A673 (cell line): ENCODE measurements at regions not wholly inside any gene's neighbourhood (a gene's known extent, or its start where the extent isn't known, plus 50 kb on each side); places are given as distances from the start of the nearest gene placed in this dataset.

Experiments used
- BruUV-seq: library from RNA; stranded (reverse); fragments of 400-500 nt; replicated peaks from 2 replicates; lab custom pipeline; 2021; lab: Mats Ljungman, UMichigan
- CTCF ChIA-PET: fragments of 300-600 bp; sonication (Branson Sonifier 250); formaldehyde crosslinking; loops from one replicate; lab custom pipeline; 2022; ENCODE audit warnings: antibody characterized with exemption; lab: Charles Lee
- POLR2A ChIA-PET: fragments of 300-600 bp; sonication (Branson Sonifier 250); formaldehyde crosslinking; loops from one replicate; lab custom pipeline; 2022; ENCODE audit warnings: antibody characterized with exemption; ENCODE audit not compliant: low non-redundant PET; lab: Charles Lee
- DNase-seq: peaks from one replicate; pipeline ENCODE4 v3.0.0-alpha.2; 2015; ENCODE audit warnings: low spot score
- H3K27ac ChIP-seq: fragments of 200-600 bp; sonication (generic); 2 replicates; pipeline ENCODE4 v1.5.1; 2016; ENCODE audit warnings: mixed run types, low read depth, mild to moderate bottlenecking, mixed read lengths, antibody characterized with exemption, low read length; ENCODE audit not compliant: poor library complexity, severe bottlenecking
- H3K27me3 ChIP-seq: fragments of 200-600 bp; sonication (generic); replicated peaks from 2 replicates; pipeline ENCODE4 v1.6.1; 2017; ENCODE audit warnings: mixed run types, low read depth, mild to moderate bottlenecking, mixed read lengths, antibody characterized with exemption, low read length; ENCODE audit not compliant: insufficient read depth, poor library complexity
- H3K36me3 ChIP-seq: fragments of 200-600 bp; sonication (generic); 2 replicates; pipeline ENCODE4 v1.6.1; 2016; ENCODE audit warnings: mixed run types, mild to moderate bottlenecking, mixed read lengths, antibody characterized with exemption, low read length; ENCODE audit not compliant: insufficient read depth, poor library complexity, severe bottlenecking
- H3K4me1 ChIP-seq: fragments of 200-600 bp; sonication (generic); 2 replicates; pipeline ENCODE4 v1.6.1; 2017; ENCODE audit warnings: mixed run types, mild to moderate bottlenecking, mixed read lengths, antibody characterized with exemption, low read length; ENCODE audit not compliant: insufficient read depth, poor library complexity, severe bottlenecking
- H3K4me3 ChIP-seq: fragments of 200-600 bp; sonication (generic); 2 replicates; pipeline ENCODE4 v1.5.1; 2016; ENCODE audit warnings: low read depth, mixed run types, mild to moderate bottlenecking, mixed read lengths, low read length; ENCODE audit not compliant: poor library complexity, severe bottlenecking
- H3K9me3 ChIP-seq: fragments of 200-600 bp; sonication (generic); 2 replicates; pipeline ENCODE4 v1.6.1; 2016; ENCODE audit warnings: mixed run types, low read depth, mild to moderate bottlenecking, mixed read lengths, antibody characterized with exemption, low read length; ENCODE audit not compliant: poor library complexity, severe bottlenecking
- EZH2 ChIP-seq: fragments of 200-600 bp; sonication (generic); IDR thresholded peaks from 2 replicates; pipeline ENCODE4 v1.6.1; 2017; ENCODE audit warnings: borderline replicate concordance, low read depth, mild to moderate bottlenecking, mixed read lengths, antibody characterized with exemption, low read length; ENCODE audit not compliant: poor library complexity, severe bottlenecking
- intact Hi-C: fragments of 100-400 bp; cut with micrococcal nuclease; formaldehyde crosslinking; loops from one replicate; pipeline ENCODE4 v1.10.0; 2022; ENCODE audit not compliant: unreplicated experiment
- TF ChIP-seq, protein P1 (sequence below): fragments of 300-800, 200-600 bp; sonication (generic); conservative IDR thresholded peaks from 2 replicates; pipeline ENCODE4 v1.5.1; 2017; ENCODE audit warnings: low read depth, mild to moderate bottlenecking, antibody characterized with exemption, low read length, moderate library complexity, mixed read lengths

DNA sequence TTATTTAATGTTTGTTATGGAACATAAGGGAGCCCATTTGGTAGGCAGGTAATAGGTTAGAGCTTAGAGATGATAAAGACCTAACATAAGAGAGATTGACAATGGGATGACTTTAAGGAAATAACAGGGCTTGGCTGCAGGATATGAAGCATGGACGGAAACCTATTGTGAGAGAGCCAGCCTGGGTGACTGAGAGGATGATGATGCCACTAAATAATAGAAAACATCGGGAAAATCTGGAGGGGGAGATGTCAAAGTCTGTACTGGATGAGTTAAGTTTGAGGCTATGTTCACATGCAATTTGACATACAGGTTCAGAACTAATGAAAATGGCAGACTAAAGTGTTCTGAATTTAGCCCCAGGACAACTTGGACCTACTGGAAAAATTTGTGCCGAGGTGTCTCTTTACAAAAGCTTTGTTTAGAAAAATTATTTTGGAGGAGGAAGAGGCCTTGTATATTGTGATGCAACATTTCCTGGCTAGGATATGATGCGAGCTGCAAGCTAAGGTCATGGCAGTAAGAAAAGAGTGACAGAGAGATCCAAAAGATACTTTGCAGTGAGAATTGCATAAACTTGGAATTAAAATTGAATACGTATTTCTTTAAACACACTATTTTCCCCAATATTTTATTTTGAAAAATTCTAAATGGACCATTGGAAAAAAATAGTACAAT lies 339.3 kb upstream of the PLET1 start:
- BruUV-seq, result no TSS peak
- DNase-seq, result no peak
- no peak overlapping the region for H3K4me3 ChIP-seq
- H3K4me1 ChIP-seq, result peaks cover 13% of the 10 kb centered on the region
- intact Hi-C loops, result no loop called here
- ChIA-PET CTCF (no interaction called here), POLR2A (no interaction called here)
- H3K36me3 ChIP-seq, result no peaks in the 10 kb centered on the region
- H3K27me3 ChIP-seq, result no peaks in the 10 kb centered on the region
- H3K9me3 ChIP-seq, result no peaks in the 10 kb centered on the region
- H3K27ac ChIP-seq, result no peak overlapping the region
- TF ChIP-seq EZH2, result no peak
- TF ChIP-seq, protein P1, sequence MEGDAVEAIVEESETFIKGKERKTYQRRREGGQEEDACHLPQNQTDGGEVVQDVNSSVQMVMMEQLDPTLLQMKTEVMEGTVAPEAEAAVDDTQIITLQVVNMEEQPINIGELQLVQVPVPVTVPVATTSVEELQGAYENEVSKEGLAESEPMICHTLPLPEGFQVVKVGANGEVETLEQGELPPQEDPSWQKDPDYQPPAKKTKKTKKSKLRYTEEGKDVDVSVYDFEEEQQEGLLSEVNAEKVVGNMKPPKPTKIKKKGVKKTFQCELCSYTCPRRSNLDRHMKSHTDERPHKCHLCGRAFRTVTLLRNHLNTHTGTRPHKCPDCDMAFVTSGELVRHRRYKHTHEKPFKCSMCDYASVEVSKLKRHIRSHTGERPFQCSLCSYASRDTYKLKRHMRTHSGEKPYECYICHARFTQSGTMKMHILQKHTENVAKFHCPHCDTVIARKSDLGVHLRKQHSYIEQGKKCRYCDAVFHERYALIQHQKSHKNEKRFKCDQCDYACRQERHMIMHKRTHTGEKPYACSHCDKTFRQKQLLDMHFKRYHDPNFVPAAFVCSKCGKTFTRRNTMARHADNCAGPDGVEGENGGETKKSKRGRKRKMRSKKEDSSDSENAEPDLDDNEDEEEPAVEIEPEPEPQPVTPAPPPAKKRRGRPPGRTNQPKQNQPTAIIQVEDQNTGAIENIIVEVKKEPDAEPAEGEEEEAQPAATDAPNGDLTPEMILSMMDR, result no peak

DNA sequence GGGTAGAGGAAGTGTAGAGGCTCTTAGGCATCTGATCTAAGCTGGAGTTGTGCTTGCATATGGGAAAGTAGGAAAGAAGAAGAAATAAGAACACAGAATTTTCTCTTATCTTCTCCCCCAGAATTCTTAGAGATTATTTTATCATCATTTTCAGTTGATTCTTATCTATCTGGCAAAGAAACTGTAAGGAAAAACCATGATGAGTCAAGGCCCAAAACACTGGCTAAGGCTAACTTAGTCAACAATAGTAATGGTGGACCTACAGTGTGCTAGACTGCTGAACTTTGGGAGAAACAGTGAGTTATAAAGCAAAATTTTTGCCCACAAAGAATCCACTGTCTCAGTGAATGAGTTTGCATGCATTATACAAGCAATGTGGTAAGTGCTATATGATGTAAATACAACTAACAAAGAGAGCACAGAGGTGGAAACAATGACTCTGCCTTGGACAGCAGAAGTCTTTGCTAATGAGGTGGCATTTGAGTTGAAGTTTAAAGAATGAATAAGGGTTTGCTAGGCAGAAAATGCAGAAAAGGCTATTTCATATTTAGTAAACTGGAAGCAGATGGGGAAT lies 344.5 kb upstream of the PLET1 start:
- Histone ChIP-seq H3K4me1 (peaks cover 37% of the 10 kb centered on the region), H3K27me3 (no peaks in the 10 kb centered on the region), H3K9me3 (no peaks in the 10 kb centered on the region), H3K4me3 (no peak overlapping the region), H3K27ac (no peak overlapping the region), H3K36me3 (no peaks in the 10 kb centered on the region)
- CTCF ChIA-PET, result interaction anchor here (1.0 kb wide), 1 partner anchor 190 kb away, joined by 4 read pairs; no protein-coding TSS in a partner anchor
- intact Hi-C loops, result no loop called here
- TF ChIP-seq, protein P1, result no peak
- TF ChIP-seq EZH2, result no peak
- no TSS peak for BruUV-seq
- POLR2A ChIA-PET, result no interaction called here
- DNase-seq, result no peak

DNA sequence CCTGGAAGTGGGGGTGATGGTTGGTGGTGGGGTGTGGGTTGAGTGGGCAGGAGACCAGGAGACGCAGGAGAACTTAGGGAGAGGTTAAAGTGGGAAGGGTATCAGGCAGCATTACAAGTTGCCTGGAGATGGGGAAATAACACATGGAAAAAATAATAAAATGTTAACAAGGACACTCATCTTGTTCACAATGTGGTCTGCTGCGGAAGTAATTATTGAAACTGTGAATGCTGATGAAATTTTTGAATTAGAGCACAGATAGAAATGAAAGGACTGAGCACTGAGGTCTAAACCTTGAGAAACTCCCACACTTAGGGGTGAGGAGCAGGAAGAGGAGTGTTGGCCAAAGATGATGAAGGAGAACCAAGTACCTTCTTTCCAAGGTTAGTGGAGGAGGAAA lies 346.0 kb upstream of the PLET1 start:
- BruUV-seq, result no TSS peak
- Histone ChIP-seq H3K4me3 (no peak overlapping the region), H3K9me3 (no peaks in the 10 kb centered on the region), H3K36me3 (no peaks in the 10 kb centered on the region), H3K4me1 (peaks cover 52% of the 10 kb centered on the region), H3K27me3 (no peaks in the 10 kb centered on the region), H3K27ac (no peak overlapping the region)
- POLR2A ChIA-PET, result no interaction called here
- CTCF ChIA-PET, result no interaction called here
- TF ChIP-seq, protein P1, result no peak
- DNase-seq, result no peak
- intact Hi-C loops, result no loop called here
